Activated CD4-positive, CD25-positive, alpha-beta regulatory T cell treated with anti-CD3 and anti-CD28 coated beads, Interleukin-2, amount 50 U/mL, for 16 hours (primary cell): ENCODE measurements at regions not wholly inside any gene's neighbourhood (a gene's known extent, or its start where the extent isn't known, plus 50 kb on each side); places are given as distances from the start of the nearest gene placed in this dataset.
"Not testable (repeated sequence)": the region's sequence is repeated elsewhere in the genome, so short reads cannot be mapped to it uniquely, and the experiment has no call there.

Experiments
- DNase-seq: peaks from one replicate; pipeline ENCODE4 v3.0.0-alpha.2; 2020; ENCODE audit warnings: low read depth, low spot score

GRCh38 chr12:25424211-25424731 is 128.8 kb downstream of the LMNTD1 start:
- DNase-seq: no peak

- DNase-seq: no peak
These were observed 129.6 kb downstream of the LMNTD1 start for GRCh38 chr12:25423355-25424050.

GRCh38 chr12:25422241-25422640 is 130.8 kb downstream of the LMNTD1 start:
- no peak for DNase-seq

GRCh38 chr12:25421651-25422167 is 131.4 kb downstream of the LMNTD1 start:
- DNase-seq: no peak

GRCh38 chr12:25420116-25420515 is 133.0 kb downstream of the LMNTD1 start:
- DNase-seq: no peak

- DNase-seq: no peak
These were observed 133.5 kb downstream of the LMNTD1 start for GRCh38 chr12:25419595-25419994.

- no peak for DNase-seq
These were observed 136.0 kb downstream of the LMNTD1 start for GRCh38 chr12:25417071-25417470.

- no peak for DNase-seq
These were observed 136.6 kb downstream of the LMNTD1 start for GRCh38 chr12:25416516-25416915.

- no peak for DNase-seq
These were observed 138.1 kb downstream of the LMNTD1 start for GRCh38 chr12:25415004-25415403.

GRCh38 chr12:25412735-25413134 is 140.3 kb downstream of the LMNTD1 start:
- no peak for DNase-seq

- no peak for DNase-seq
These were observed 148.1 kb downstream of the LMNTD1 start for GRCh38 chr12:25404955-25405354.

GRCh38 chr12:25401547-25402345 is 151.0 kb upstream of the KRAS start:
- no peak for DNase-seq

- DNase-seq: no peak
These were observed 146.3 kb upstream of the KRAS start for GRCh38 chr12:25397001-25397400.

- no peak for DNase-seq
These were observed 144.5 kb upstream of the KRAS start for GRCh38 chr12:25395227-25395626.

- DNase-seq: not testable (repeated sequence)
These were observed 144.0 kb upstream of the KRAS start for GRCh38 chr12:25394775-25395174.

- no peak for DNase-seq
These were observed 143.3 kb upstream of the KRAS start for GRCh38 chr12:25394025-25394424.

- not testable (repeated sequence) for DNase-seq
These were observed 140.6 kb upstream of the KRAS start for GRCh38 chr12:25391346-25391745.

- no peak for DNase-seq
These were observed 137.5 kb upstream of the KRAS start for GRCh38 chr12:25388183-25388582.

- DNase-seq: no peak
These were observed 137.0 kb upstream of the KRAS start for GRCh38 chr12:25387732-25388050.

GRCh38 chr12:25386831-25387731 is 136.4 kb upstream of the KRAS start:
- peak; percentile 69 for DNase-seq

GRCh38 chr12:25384893-25385248 is 134.1 kb upstream of the KRAS start:
- DNase-seq: no peak
